Neural progenitor cell (in vitro differentiated cells): ENCODE measurements at regions not wholly inside any gene's neighbourhood (a gene's known extent, or its start where the extent isn't known, plus 50 kb on each side); places are given as distances from the start of the nearest gene placed in this dataset.

Experiments used
- DNase-seq: peaks from one replicate; pipeline ENCODE4 v3.0.0-alpha.2; 2016; ENCODE audit warnings: low spot score
- H2AFZ ChIP-seq: fragments of 200-600 bp; sonication (generic); replicated peaks from 2 replicates; pipeline ENCODE4 v1.6.1; 2016; ENCODE audit warnings: antibody characterized with exemption
- H3F3A ChIP-seq: fragments of 200-600 bp; sonication (generic); 2 replicates; pipeline ENCODE4 v1.6.1; 2016; ENCODE audit warnings: antibody characterized with exemption, low read depth
- H3K27ac ChIP-seq: fragments of 200-600 bp; sonication (generic); 2 replicates; pipeline ENCODE4 v1.5.1; 2016; ENCODE audit warnings: mild to moderate bottlenecking
- H3K27me3 ChIP-seq: fragments of 200-600 bp; sonication (generic); 2 replicates; pipeline ENCODE4 v1.6.1; 2016; ENCODE audit warnings: mild to moderate bottlenecking, moderate library complexity
- H3K36me3 ChIP-seq: fragments of 200-600 bp; sonication (generic); 2 replicates; pipeline ENCODE4 v1.5.1; 2016
- H3K4me1 ChIP-seq: fragments of 200-600 bp; sonication (generic); 2 replicates; pipeline ENCODE4 v1.6.1; 2016; ENCODE audit warnings: mixed run types
- H3K4me2 ChIP-seq: fragments of 200-600 bp; sonication (generic); 2 replicates; pipeline ENCODE4 v1.6.1; 2016
- H3K4me3 ChIP-seq: fragments of 200-600 bp; sonication (generic); 2 replicates; pipeline ENCODE4 v1.5.1; 2016
- H3K79me2 ChIP-seq: fragments of 200-600 bp; sonication (generic); 2 replicates; pipeline ENCODE4 v1.6.1; 2016; ENCODE audit warnings: low read depth
- H3K9ac ChIP-seq: fragments of 200-600 bp; sonication (generic); 2 replicates; pipeline ENCODE4 v1.6.1; 2016
- H3K9me3 ChIP-seq: fragments of 200-600 bp; sonication (generic); 2 replicates; pipeline ENCODE4 v1.5.1; 2016; ENCODE audit warnings: low read depth
- H4K20me1 ChIP-seq: fragments of 200-600 bp; sonication (generic); 2 replicates; pipeline ENCODE4 v1.6.1; 2016; ENCODE audit warnings: low read depth
- H3K27ac Mint-ChIP-seq: 3 replicates; pipeline ENCODE4 v1.8.0; 2021; ENCODE audit warnings: mixed read lengths
- H3K27me3 Mint-ChIP-seq: 2 replicates; pipeline ENCODE4 v1.8.0; 2022; ENCODE audit warnings: low read depth, mild to moderate bottlenecking, inconsistent platforms, moderate library complexity, mixed read lengths; ENCODE audit not compliant: insufficient read depth
- H3K36me3 Mint-ChIP-seq: 3 replicates; pipeline ENCODE4 v1.8.0; 2021; ENCODE audit warnings: mixed read lengths
- H3K4me1 Mint-ChIP-seq: 3 replicates; pipeline ENCODE4 v1.8.0; 2021; ENCODE audit warnings: mixed read lengths
- H3K4me3 Mint-ChIP-seq: 3 replicates; pipeline ENCODE4 v1.8.0; 2021; ENCODE audit warnings: mild to moderate bottlenecking, moderate library complexity, mixed read lengths
- H3K9me3 Mint-ChIP-seq: 3 replicates; pipeline ENCODE4 v1.8.0; 2020; ENCODE audit warnings: mixed read lengths
- EZH2 ChIP-seq: fragments of 200-600 bp; sonication (generic); IDR thresholded peaks from 2 replicates; pipeline ENCODE4 v1.6.1; 2017; ENCODE audit warnings: antibody characterized with exemption, mild to moderate bottlenecking, moderate library complexity
- EZH2phosphoT487 ChIP-seq: fragments of 200-600 bp; sonication (generic); IDR thresholded peaks from 2 replicates; pipeline ENCODE4 v1.6.1; 2017; ENCODE audit warnings: antibody characterized with exemption
- TF ChIP-seq, protein P1 (sequence below): fragments of 200-600 bp; sonication (generic); IDR thresholded peaks from 2 replicates; pipeline ENCODE4 v1.5.1; 2017; ENCODE audit warnings: antibody characterized with exemption, mild to moderate bottlenecking

DNA sequence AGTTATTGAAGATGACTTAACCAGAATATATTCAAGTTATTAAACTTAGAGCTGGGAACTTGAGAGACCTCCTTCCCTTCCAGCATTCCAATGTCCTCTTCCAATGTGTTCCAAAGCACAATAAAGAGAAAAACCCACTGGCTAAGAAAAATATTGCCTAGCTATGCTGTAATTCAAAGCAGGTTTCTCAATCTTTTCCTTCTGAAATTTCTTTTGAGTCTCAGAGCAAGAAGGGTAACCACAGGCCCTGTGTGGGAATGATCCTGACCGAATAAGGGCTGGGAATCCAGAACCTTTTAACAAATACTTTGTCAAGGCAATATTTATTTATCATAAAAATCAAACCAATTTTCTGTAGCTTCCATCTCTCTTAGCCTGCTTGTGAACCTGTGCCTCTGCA, 150.7 kb upstream of the SFRP2 start:
- Histone ChIP-seq H4K20me1 (no peaks in the 10 kb centered on the region), H3K9me3 (no peaks in the 10 kb centered on the region), H3K79me2 (no peaks in the 10 kb centered on the region), H3K4me2 (no peak overlapping the region), H3K9ac (no peak overlapping the region), H2AFZ (no peak overlapping the region), H3K27me3 (no peaks in the 10 kb centered on the region), H3K27ac (no peak overlapping the region), H3F3A (peaks cover 3% of the 10 kb centered on the region), H3K4me1 (peaks cover 30% of the 10 kb centered on the region), H3K36me3 (no peaks in the 10 kb centered on the region), H3K4me3 (no peak overlapping the region)
- Mint-ChIP-seq H3K4me3 (no peak overlapping the region), H3K27ac (no peak overlapping the region), H3K4me1 (peaks cover 33% of the 10 kb centered on the region), H3K36me3 (peaks cover 24% of the 10 kb centered on the region), H3K27me3 (peaks cover 7% of the 10 kb centered on the region), H3K9me3 (peaks cover 13% of the 10 kb centered on the region)
- TF ChIP-seq EZH2phosphoT487 (no peak), EZH2 (no peak)
- TF ChIP-seq, protein P1, sequence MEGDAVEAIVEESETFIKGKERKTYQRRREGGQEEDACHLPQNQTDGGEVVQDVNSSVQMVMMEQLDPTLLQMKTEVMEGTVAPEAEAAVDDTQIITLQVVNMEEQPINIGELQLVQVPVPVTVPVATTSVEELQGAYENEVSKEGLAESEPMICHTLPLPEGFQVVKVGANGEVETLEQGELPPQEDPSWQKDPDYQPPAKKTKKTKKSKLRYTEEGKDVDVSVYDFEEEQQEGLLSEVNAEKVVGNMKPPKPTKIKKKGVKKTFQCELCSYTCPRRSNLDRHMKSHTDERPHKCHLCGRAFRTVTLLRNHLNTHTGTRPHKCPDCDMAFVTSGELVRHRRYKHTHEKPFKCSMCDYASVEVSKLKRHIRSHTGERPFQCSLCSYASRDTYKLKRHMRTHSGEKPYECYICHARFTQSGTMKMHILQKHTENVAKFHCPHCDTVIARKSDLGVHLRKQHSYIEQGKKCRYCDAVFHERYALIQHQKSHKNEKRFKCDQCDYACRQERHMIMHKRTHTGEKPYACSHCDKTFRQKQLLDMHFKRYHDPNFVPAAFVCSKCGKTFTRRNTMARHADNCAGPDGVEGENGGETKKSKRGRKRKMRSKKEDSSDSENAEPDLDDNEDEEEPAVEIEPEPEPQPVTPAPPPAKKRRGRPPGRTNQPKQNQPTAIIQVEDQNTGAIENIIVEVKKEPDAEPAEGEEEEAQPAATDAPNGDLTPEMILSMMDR: no peak
- DNase-seq: no peak

DNA sequence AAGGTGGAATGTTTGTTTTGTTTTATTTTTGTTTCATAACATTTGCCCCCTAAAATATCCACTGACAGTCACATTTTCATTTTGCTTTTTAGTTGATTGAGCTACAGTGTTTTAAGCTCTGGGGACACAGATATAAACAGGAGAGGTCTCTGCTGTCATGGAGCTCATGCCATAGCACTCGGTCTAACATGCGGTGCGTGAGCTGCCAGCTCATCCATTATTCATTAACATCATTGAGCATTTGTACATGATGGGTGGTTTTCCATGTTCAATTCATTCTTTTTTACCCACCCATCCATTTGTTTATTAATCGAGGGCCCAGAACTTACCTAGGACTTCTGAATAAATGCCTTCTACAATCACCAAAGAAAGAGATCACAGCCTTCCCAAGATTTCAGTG, 150.1 kb upstream of the SFRP2 start:
- H2AFZ ChIP-seq: no peak overlapping the region
- H3F3A ChIP-seq: peaks cover 3% of the 10 kb centered on the region
- no peak overlapping the region for H3K4me3 Mint-ChIP-seq
- no peak overlapping the region for H3K4me3 ChIP-seq
- no peaks in the 10 kb centered on the region for H4K20me1 ChIP-seq
- no peaks in the 10 kb centered on the region for H3K27me3 ChIP-seq
- H3K79me2 ChIP-seq: no peaks in the 10 kb centered on the region
- no peak for TF ChIP-seq EZH2
- TF ChIP-seq, protein P1: no peak
- no peak for TF ChIP-seq EZH2phosphoT487
- peaks cover 21% of the 10 kb centered on the region for H3K36me3 Mint-ChIP-seq
- peaks cover 35% of the 10 kb centered on the region for H3K4me1 ChIP-seq
- peaks cover 37% of the 10 kb centered on the region for H3K4me1 Mint-ChIP-seq
- H3K9me3 ChIP-seq: no peaks in the 10 kb centered on the region
- H3K27ac ChIP-seq: no peak overlapping the region
- no peak overlapping the region for H3K9ac ChIP-seq
- H3K4me2 ChIP-seq: no peak overlapping the region
- DNase-seq: no peak
- peaks cover 10% of the 10 kb centered on the region for H3K9me3 Mint-ChIP-seq
- no peak overlapping the region for H3K27ac Mint-ChIP-seq
- no peaks in the 10 kb centered on the region for H3K36me3 ChIP-seq
- H3K27me3 Mint-ChIP-seq: peaks cover 3% of the 10 kb centered on the region

DNA sequence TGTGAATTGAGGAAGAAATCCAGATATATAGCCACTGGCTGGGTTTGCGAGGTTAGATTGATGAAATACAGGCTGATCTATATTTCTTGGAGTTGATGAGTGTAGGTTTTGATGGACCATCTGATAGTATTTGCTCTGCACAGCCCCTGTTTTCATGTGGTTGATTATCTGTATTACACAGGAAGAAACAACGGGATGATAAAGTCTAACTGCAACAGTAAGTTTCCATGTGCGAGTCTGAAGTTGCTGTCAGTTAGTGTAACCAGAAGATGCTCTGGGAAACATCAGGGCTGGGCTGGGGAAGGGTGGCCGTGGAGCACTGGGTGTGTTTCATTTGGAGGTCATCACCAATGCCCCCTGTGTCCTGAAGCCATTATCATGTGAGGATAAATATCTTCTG, 148.4 kb upstream of the SFRP2 start:
- Mint-ChIP-seq H3K9me3 (peaks cover 4% of the 10 kb centered on the region), H3K4me1 (peaks cover 51% of the 10 kb centered on the region), H3K27ac (no peak overlapping the region), H3K36me3 (peaks cover 15% of the 10 kb centered on the region), H3K4me3 (no peak overlapping the region), H3K27me3 (peaks cover 2% of the 10 kb centered on the region)
- Histone ChIP-seq H3K4me2 (no peak overlapping the region), H3K9ac (no peak overlapping the region), H3K79me2 (no peaks in the 10 kb centered on the region), H2AFZ (no peak overlapping the region), H3K4me3 (no peak overlapping the region), H3K36me3 (no peaks in the 10 kb centered on the region), H3F3A (peaks cover 3% of the 10 kb centered on the region), H3K9me3 (no peaks in the 10 kb centered on the region), H3K4me1 (peaks cover 52% of the 10 kb centered on the region), H3K27me3 (no peaks in the 10 kb centered on the region), H3K27ac (no peak overlapping the region), H4K20me1 (no peaks in the 10 kb centered on the region)
- TF ChIP-seq, protein P1: no peak
- TF ChIP-seq EZH2phosphoT487 (no peak), EZH2 (no peak)
- no peak for DNase-seq

DNA sequence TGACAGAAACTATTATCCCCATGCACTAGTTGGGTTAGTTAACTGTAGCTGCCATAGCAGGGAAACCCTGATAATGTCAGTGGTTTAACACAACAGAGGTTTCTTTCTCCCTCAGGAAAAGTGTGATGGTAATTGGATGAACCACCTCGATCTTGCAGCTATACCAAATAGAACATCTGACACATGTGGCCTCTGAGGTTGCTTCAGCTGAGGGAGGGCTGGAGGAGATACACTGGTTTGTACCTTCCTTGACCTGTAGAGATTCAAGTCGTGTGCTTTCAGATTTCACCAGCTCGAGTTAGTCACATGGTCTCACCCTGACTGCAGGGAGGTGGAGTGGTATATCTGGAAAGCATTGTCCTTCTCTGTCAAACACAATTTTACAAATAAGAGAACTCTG, 147.2 kb upstream of the SFRP2 start:
- Mint-ChIP-seq H3K4me3 (no peak overlapping the region), H3K27me3 (peaks cover 2% of the 10 kb centered on the region), H3K4me1 (peaks cover 54% of the 10 kb centered on the region), H3K27ac (no peak overlapping the region), H3K36me3 (peaks cover 15% of the 10 kb centered on the region), H3K9me3 (peaks cover 2% of the 10 kb centered on the region)
- Histone ChIP-seq H2AFZ (no peak overlapping the region), H3K9ac (no peak overlapping the region), H4K20me1 (no peaks in the 10 kb centered on the region), H3K36me3 (no peaks in the 10 kb centered on the region), H3K27ac (no peak overlapping the region), H3K4me3 (no peak overlapping the region), H3K4me1 (peaks cover 53% of the 10 kb centered on the region), H3K79me2 (no peaks in the 10 kb centered on the region), H3K4me2 (no peak overlapping the region), H3K9me3 (no peaks in the 10 kb centered on the region), H3F3A (peaks cover 4% of the 10 kb centered on the region), H3K27me3 (no peaks in the 10 kb centered on the region)
- TF ChIP-seq, protein P1: no peak
- TF ChIP-seq EZH2 (no peak), EZH2phosphoT487 (no peak)
- no peak for DNase-seq
